NOMO-1 (cell line): ENCODE measurements at regions not wholly inside any gene's neighbourhood (a gene's known extent, or its start where the extent isn't known, plus 50 kb on each side); places are given as distances from the start of the nearest gene placed in this dataset.

Experiments
- DNase-seq, 2 experiments: peaks; one replicate each; lab custom pipeline; 2025; ENCODE audit not compliant: unreplicated experiment in 2 of 2; lab: John Stamatoyannopoulos, UW

- DNase-seq = no peak
These were observed 244.3 kb upstream of the PHYHIPL start for GRCh38 chr10:58932126-58932525.

GRCh38 chr10:58932577-58933314 is 243.7 kb upstream of the PHYHIPL start:
- DNase-seq = no peak

DNA sequence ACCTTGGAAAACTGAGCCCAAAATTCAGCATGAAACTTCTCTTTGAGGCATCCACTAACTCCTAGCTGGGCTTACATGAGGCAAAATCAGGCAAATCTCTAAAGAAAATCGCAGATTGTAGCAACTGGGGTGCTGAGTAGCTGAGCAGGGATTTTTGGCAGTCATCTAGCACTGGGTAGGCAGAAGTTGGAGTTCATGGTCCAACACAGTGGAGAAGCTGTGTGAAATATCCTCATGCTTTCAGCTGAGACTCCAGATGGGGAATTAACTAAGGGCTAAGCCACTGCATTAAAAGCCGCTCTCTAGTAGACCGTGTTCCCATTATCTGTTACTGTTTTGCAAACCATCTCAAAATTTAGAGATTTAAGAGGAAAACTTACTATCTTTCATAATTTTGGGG is 240.1 kb upstream of the PHYHIPL start:
- no peak for DNase-seq

GRCh38 chr10:58937423-58937822 is 239.0 kb upstream of the PHYHIPL start:
- DNase-seq = no peak

DNA sequence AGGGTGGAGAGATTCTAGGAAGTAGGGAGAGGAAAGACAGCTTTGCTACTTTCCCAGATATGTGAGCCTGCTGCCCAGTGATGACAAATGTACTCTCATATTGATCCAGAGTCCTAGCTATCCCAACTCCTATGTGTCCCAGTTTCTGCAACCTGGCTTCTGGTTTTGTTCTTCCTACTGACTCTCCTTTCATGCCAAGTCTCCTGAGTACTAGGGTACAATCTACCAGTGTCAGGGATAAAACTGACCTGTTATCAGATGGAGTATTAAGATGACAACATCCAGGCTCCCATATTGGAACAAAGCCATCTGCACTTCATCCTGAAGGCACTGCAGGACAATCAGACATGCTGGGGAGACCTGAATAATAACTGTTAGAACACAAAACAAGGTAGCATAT is 233.7 kb upstream of the PHYHIPL start:
- no peak for DNase-seq

- no peak for DNase-seq
These were observed 233.1 kb upstream of the PHYHIPL start for GRCh38 chr10:58943256-58943890.

DNA sequence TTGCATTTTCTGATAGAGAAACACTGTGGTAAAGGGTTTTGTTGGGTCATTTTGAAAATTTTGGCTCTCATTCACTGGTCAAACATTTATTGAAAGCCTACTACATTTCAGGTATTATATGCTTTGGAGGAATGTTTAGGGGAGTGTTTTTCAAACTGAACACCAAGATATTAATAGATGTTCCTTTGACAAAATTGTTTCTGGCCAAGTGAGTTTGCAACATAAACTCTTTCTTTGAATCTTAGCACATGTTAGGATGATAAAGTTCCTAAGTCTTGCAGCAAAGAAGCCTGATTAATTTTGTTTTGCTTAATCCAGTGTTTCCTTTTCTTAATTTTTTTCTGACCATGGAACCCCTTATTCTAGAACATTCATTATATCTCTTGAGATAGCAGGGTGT is 232.5 kb upstream of the PHYHIPL start:
- DNase-seq = no peak

DNA sequence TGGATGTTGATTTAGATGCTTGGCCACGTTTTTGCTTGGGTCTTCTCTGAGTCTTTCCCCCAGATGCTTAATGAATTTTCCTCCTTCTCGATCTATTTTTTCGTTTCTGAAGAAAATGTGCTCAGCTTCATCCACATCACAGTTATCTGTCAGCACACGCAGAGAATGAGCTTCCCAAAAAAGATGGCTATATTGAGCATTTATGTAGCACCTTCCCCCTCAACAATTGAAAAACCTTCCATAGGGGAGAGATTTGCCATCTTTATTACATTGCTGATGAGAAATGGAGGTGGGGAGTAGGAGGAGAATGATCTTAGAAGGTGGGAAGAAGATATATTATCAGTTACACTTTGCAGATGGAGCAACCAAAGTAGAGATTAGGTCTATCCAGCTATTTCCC is 228.1 kb upstream of the PHYHIPL start:
- no peak for DNase-seq

GRCh38 chr10:58950618-58951017 is 225.8 kb upstream of the PHYHIPL start:
- DNase-seq = no peak

DNA sequence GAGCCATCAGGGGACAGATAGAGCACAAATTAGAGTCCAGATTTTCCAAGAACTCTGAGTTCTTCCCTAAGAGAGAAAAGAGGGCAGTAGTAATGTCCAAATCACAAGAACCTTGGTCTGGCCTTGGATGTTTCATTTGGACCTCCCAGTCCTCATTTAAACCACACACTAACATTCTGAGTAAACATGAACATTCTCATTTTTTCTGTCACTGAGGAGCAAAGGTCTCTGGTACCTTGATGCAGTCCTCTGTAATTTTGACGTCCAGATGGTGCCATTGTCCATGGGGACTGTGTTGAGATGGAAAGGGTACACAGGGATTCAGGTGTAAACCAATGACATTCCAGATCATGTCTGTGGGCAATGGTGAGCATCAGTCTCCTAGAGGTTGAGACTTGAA is 225.4 kb upstream of the PHYHIPL start:
- DNase-seq = no peak

DNA sequence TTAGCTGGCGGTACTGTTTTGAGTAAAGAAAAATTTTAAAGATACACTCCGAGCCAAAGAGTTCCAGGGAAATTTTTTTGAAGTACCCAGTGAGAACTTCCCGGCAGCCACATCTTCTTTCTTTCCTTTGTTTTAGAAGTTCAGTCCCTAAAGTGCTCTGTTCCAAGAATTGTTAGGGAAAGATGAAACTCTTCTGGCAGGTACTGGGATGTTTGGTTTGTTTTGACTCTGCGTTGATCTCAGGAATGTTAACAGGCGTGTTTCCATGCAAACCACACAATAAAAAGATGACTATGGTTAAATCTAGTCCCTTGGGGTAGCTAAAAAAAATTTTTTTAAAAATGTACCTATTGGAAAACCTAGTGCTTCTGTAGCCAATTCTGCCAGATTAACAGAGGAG is 224.7 kb upstream of the PHYHIPL start:
- DNase-seq = no peak

DNA sequence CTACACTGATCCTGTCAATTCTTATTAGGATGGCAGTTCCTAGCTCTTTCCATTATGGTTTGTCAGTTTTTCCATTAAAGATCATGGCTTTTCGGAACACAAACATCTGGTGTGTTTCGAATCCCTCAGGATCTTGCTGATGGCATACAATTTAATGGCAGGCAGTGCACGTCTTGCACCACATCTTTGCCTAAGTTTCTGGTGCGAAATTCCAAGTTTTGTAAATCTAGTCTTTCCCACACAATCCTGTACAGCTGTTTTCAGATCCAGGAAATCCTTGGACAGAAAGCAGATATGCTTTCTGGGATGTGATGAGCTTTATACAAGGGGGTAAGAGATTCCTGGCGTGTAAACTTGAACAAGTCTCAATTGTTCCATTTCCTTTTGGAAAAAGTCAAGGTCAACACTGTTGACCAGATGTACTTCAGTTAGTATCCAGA is 224.3 kb upstream of the PHYHIPL start:
- no peak for DNase-seq

DNA sequence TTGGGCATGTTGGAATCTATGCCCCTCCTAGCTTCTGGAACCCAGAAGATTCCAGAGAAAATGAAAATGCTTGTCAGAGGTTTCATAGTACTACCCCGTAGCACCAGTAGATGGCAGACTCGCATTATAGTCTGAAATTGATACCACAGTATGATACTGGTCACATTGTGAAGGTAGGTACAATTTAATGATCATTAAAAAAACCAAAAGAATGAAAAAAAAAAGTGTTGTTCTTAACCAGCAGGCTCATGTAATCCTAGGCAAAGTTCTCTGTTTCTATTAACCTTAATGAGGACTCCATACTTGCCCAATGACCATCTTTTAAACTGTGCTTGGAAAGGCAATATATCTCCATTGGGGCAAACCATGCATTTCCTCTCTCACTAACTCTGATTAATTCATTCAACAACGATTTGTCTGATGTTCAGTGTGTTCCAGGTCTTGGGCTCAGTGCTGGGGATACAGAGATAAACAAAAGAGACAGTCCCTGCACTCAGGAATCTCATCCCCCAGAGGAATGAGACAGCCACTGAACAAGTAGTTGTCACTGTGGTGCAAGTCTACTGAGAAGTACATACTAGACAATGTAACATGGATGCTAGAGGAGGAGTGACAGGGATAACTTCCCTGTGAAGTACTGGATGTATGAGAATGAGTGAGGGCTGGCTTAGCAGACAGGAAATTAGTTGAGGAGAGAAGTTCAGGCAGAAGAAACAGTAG is 223.5 kb upstream of the PHYHIPL start:
- DNase-seq = peak in 1 of 2 experiments; percentile 6

DNA sequence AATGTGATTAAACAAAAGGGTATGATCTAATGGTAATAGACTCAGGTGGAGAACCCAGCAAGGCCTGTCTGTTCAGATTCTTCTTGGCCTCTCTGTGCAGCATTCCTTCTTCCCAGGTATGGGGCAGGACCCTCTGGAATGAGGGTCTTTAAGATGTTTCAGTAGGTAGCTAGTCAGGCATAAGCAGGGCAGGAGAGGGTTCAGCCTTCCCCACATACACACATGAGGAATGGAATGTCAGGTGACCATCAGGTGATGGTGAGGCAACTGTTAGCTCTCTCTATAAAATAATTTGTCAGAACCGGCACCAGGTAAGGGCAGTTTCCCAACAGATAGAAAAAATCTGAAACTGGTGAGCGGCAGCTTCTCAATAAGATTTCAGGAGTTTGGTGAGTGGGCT is 222.3 kb upstream of the PHYHIPL start:
- no peak for DNase-seq

DNA sequence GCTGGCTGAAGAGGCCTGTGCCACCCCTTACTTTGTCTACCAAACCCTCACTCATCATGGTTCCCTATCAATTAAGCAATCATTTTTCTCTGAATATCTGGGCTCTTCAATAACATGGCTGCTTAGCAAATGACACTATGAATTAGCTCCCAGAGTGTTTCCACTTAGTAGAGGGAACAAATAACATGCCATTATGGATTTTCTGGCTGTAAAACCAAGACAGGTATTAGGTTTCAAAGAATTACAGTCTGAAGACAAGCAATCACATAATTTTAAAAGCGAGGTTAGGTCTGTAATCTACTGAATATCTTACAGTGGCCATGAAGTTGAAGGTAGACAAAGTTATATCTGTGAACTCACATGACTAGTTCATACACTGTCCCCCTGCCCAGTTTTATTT is 220.8 kb upstream of the PHYHIPL start:
- DNase-seq = no peak

DNA sequence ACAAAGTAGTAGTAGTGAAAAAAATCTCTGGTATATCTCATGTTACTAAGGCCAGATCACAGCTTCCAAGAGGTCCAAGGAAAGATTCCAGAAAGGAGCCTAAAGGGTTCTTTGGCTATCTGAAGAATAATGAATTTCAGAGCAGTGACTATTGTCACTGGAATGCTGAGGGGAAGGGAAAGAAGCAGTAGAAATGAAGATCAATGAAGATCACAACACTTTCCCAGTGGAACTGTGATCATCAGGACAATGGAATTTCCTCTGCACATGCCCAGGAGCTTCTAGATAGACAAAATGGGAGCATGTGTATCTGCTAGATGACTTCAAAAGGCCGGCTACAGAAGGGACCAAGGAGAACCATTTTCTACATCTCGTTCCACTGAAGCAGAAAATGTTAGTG is 219.5 kb upstream of the PHYHIPL start:
- no peak for DNase-seq

GRCh38 chr10:58957517-58957916 is 218.9 kb upstream of the PHYHIPL start:
- no peak for DNase-seq

GRCh38 chr10:58963101-58963534 is 213.3 kb upstream of the PHYHIPL start:
- DNase-seq = no peak

GRCh38 chr10:58963723-58964124 is 212.7 kb upstream of the PHYHIPL start:
- no peak for DNase-seq

DNA sequence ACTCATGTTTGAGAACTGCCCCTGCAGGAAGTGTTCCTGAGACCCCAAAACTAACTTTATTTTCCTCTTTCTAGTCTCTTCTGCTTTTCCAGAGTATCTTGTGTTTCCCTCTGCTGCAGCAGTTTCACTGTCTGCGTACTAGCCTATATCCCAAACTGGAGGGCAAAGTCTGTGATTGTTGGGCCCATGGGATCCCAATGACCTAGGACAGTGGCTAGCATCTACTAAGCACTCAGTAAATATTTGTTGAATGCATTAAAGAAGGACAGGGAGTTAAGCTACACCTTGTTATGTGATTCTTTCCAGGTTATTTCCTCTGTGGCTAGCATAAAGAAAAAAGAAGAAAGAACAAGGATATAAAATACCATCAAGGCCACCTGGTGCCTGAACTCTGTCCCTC is 210.6 kb upstream of the PHYHIPL start:
- DNase-seq = no peak

- DNase-seq = no peak
These were observed 208.7 kb upstream of the PHYHIPL start for GRCh38 chr10:58967551-58968388.
